Hindlimb muscle (tissue), 1 donor: ENCODE measurements at regions not wholly inside any gene's neighbourhood (a gene's known extent, or its start where the extent isn't known, plus 50 kb on each side); places are given as distances from the start of the nearest gene placed in this dataset.

Source experiments
- DNase-seq: peaks from one replicate; pipeline ENCODE4 v3.0.0-alpha.2; 2013

- DNase-seq: no peak
Measured at GRCh38 chrX:99717716-99718115, 692.4 kb downstream of the PCDH19 start.

GRCh38 chrX:99705701-99706100, 704.4 kb downstream of the PCDH19 start:
- no peak for DNase-seq

- no peak for DNase-seq
Measured at GRCh38 chrX:99703473-99703872, 706.6 kb downstream of the PCDH19 start.

- DNase-seq: no peak
Measured at GRCh38 chrX:99698451-99698850, 711.6 kb downstream of the PCDH19 start.

- DNase-seq: peak; percentile 7
Measured at GRCh38 chrX:99663136-99663535, 746.9 kb downstream of the PCDH19 start.

- no peak for DNase-seq
Measured at GRCh38 chrX:99654188-99654587, 755.9 kb downstream of the PCDH19 start.

GRCh38 chrX:99653352-99653751, 756.7 kb downstream of the PCDH19 start:
- no peak for DNase-seq

- no peak for DNase-seq
Measured at GRCh38 chrX:99613041-99613440, 797.0 kb downstream of the PCDH19 start.

- DNase-seq: no peak
Measured at GRCh38 chrX:99603091-99603814, 806.8 kb downstream of the PCDH19 start.

GRCh38 chrX:99602107-99602506, 808.0 kb downstream of the PCDH19 start:
- DNase-seq: no peak

GRCh38 chrX:99588936-99589335, 821.1 kb downstream of the PCDH19 start:
- DNase-seq: peak; percentile 15

- no peak for DNase-seq
Measured at GRCh38 chrX:99572711-99573110, 837.4 kb downstream of the PCDH19 start.

GRCh38 chrX:99549381-99549780, 860.7 kb downstream of the PCDH19 start:
- peak; percentile 1 for DNase-seq

- DNase-seq: no peak
Measured at GRCh38 chrX:99522450-99522849, 887.6 kb downstream of the PCDH19 start.

- DNase-seq: no peak
Measured at GRCh38 chrX:99507768-99508167, 902.3 kb downstream of the PCDH19 start.

- no peak for DNase-seq
Measured at GRCh38 chrX:99495453-99495852, 914.6 kb downstream of the PCDH19 start.

GRCh38 chrX:99494668-99495067, 915.4 kb downstream of the PCDH19 start:
- no peak for DNase-seq

GRCh38 chrX:99480728-99481127, 929.3 kb downstream of the PCDH19 start:
- DNase-seq: no peak

GRCh38 chrX:99469439-99469838, 940.6 kb downstream of the PCDH19 start:
- DNase-seq: no peak

GRCh38 chrX:99468993-99469392, 941.1 kb downstream of the PCDH19 start:
- no peak for DNase-seq

- no peak for DNase-seq
Measured at GRCh38 chrX:99461223-99461622, 948.9 kb downstream of the PCDH19 start.

- DNase-seq: no peak
Measured at GRCh38 chrX:99445336-99445735, 964.7 kb downstream of the PCDH19 start.

- DNase-seq: peak; percentile 24
Measured at GRCh38 chrX:99421796-99422195, 988.3 kb downstream of the PCDH19 start.

GRCh38 chrX:99415470-99415869, 994.6 kb downstream of the PCDH19 start:
- no peak for DNase-seq

GRCh38 chrX:99413317-99413716, 996.8 kb downstream of the PCDH19 start:
- DNase-seq: no peak
